NCI-H2107 treated with DMSO at 0.1 percent for 48 hours (cell line): ENCODE measurements at regions not wholly inside any gene's neighbourhood (a gene's known extent, or its start where the extent isn't known, plus 50 kb on each side); places are given as distances from the start of the nearest gene placed in this dataset.

Experiments
- DNase-seq: peaks from one replicate; lab custom pipeline; 2025; ENCODE audit not compliant: unreplicated experiment; lab: John Stamatoyannopoulos, UW

DNA sequence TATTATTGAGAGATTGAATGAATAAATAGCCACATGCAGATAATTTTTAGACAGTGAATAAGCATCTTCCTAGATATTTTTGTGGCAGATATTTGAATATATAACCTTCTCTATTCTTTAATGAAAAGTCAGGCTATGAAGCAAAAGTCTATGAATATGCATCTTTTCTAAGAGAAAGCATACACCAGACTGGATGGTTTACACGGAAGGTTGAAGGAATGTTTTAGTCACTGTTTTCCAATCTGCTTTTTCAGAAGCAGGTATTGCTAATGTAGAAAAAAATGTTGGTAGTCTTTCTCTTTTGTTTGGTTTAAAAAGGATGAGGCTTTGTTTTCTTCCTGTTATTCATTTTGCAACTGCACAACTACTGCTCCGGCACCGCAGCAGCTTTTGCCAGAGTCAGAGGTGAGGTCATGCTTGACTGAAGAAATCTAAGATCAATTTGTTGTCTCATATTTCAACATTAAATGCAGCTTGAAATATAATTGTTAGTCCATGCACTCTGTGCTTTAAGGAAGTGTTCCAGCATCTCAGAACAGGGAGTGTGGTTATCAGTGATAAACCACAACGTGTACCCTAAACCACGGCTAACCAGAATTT is 1540.8 kb upstream of the PIK3C3 start:
- peak; percentile 88 for DNase-seq

DNA sequence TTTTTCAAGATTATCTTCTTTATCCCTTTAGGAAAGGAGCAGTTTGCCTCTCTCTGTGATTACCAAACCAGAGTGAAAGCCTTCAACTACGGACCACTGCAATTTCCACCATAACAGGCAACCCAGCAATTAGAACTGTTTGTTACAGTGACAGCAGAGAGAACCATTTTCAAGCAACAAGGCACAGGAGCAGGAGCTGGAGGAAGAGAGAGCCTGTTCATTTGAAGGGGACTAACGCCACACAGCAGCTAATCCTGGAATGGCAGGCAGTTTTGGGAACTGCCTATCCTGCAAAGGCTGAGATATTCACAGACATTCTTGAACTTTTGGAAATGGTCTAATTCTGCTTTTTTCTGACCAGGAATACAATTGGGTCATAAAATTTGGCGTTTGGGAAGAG is 1541.9 kb upstream of the PIK3C3 start:
- peak; percentile 83 for DNase-seq

DNA sequence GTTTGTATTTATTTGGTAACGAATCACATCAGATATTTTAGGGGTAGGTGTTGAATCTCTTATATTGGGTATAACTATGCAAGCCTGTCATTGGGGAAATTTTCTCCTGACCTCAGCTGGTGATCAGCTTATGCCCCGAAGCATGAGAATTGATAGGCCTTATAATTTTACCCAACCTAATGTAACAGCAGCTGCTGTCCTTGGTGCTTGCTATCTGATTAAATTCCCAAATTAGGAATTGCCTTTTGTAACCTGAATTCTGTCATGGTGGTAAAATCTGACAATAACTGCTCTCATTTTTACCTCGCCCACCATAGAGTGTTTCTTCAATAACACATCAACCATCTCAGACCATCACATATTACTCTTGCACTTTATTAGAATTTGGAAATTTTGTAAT is 1542.6 kb upstream of the PIK3C3 start:
- no peak for DNase-seq

DNA sequence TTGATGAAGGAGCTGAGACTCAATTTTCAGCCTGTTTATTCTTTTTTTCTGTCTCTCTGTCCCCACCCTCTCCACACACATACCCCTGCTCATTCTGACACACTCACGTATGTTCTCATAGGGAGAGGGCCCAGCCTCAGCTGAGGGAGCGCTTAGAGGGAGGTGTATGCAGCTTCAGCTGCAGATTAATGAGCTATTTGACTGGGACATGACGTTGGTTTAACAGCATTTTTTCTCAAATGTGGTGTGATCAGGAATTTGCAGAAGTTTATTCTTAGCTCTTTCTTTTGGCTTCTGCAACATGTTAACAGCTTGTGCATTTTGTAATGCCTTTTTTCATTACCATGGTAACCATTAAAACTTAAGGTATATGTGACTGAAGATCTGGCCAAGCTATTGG is 1547.1 kb upstream of the PIK3C3 start:
- DNase-seq = no peak

DNA sequence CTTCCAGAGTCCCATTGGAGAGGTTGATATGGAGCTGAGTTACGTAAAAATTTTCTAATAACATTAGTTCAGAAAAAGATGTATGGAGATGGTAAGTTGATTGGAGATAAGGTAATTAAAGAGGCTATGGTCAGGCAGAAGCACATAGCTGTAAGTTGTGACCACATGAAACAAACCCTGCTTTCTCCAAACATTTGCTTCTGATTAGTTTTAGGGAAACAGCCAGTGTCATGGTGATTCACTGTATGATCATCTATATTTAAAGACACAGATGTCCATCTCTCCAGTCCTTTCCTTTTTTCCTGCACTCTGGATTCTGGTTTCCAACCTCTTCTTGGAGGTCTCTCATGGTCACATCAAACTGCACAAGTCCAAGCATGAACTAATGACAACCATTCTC is 1550.8 kb upstream of the PIK3C3 start:
- DNase-seq = no peak

DNA sequence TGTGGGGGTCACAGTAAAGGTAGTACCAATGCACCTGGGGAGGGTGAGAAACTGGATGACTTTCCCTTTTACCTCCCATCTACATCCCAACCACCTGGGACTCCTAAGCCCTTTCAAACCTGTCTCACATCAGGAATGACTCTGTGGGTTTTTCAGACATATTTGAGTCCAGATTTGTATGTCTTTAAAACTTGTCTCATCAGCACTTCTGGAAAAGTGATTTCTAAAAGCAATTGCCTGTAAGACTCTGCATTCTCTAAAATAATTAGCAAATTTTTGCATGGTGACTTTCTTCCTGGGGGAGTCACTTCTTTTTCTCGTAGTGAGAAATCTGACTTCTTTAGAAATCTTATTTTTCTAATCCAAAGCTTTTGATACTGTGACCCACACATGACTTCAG is 1553.0 kb upstream of the PIK3C3 start:
- no peak for DNase-seq

DNA sequence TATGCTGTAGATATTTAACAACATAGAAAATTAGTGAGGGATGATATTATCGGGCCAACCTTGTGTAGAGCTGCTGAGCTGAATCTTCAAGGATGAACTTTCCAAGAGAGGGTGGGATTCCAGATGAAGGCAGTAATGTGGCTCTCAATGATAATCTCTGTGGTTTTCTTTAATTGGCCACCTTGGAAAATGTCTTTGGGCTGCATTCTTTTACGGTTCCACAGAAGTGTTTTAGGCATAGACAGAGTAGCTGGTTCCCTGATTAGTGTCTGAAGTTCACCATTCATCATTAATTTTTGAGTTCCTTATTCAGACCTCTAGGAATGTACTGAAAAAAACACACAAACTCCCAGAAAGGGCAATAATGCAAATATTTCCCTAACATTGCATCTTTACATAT is 1566.9 kb upstream of the PIK3C3 start:
- no peak for DNase-seq

DNA sequence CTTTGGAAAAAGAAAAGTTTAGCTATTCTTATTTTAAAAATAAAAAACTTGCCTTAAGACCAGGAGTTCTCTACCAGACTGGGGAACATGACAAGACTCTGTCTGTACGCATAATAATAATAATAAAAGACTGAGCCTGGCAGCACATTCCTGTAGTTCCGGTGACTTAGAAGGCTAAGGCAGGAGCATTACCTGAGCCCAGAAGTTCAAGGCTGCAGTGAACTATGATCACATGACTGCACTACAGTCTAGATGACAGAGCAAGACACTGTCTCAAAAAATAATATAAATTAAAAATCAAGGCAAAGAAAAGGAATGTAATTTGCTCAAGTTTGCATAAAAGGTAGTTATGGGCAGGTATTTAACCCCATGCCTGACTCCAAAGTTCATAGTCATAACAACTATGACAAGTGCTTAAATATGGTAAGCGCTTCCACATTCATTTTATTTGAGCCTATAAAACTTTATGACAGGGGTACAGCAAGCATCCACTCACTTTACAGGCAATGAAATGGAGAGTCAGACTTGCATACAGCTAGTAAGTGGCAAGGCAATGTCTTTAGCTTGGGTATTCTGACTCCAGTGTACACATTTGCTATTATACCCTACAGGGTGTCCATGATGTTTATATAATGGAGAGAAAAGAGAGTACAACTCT is 1567.8 kb upstream of the PIK3C3 start:
- no peak for DNase-seq

DNA sequence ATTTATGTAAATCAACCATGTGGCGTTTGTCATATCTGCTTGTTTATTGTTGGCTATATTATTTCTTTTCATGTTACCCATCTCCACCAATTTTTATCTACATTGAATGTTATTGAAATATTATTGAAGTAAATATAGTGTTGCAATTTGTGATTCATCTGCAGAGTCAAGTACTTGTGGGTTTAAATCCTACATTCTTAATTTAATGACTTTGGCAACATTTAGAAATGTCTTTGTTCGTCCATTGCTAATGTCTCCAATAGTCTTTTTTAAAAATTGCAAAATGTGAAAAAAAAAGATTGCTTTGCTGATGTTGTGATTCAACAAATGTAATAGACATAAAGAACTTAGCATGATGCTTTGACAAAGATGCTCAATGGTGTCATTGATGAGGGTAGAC is 1572.8 kb upstream of the PIK3C3 start:
- DNase-seq = no peak

DNA sequence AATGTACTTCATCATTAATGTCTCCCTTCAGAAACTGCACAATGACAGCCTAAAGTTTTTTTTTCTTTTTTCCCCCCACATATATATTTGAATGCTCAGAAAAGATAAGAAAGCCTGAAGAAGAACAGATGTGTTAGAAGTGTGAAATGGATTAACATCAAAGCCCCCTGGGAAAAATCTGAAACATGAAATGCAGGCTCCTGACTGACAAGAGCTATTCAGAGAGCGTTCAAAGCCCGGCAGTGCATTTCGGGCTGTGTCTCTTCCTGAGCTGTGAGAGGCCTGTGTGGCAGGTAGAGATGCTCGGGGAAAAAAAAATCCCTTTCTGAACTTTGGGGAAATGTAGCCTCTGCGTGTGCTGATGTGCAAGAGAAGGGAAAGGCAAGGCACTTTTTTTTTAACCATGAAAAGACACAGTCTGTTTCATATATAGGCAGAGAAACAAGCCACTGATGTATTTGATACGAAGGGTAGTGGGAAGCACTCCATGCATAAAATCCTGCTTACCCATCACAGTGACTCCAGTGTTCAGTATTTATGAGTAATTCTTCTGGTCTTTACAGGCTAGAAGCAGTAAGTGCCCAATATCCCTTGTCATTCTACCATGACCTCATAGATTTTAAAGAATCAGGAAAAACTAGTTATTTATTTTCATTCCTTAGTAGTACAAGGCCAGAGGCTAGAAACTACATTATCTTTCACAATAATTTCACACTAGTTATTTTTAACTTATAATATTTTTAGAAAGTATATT is 1574.2 kb upstream of the PIK3C3 start:
- DNase-seq = no peak

DNA sequence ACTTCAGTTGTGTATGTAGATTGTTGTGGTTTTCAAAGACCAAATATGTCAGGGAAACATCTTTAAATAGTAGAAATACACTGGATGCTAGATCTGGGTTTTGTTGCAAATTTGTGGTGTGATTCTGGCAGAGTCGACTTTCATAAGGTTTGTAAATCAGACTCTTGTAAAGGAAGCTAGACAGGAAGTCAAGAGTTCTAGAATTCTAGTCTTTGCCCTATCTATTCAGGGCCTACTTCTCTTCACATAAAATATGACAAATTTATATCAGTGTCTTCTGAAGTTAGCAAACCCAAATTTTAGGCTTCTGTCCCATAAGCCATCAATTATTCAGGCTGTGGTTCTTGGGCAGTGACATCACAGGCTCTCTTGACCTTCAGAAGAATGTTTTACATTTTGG is 1579.2 kb upstream of the PIK3C3 start:
- no peak for DNase-seq

DNA sequence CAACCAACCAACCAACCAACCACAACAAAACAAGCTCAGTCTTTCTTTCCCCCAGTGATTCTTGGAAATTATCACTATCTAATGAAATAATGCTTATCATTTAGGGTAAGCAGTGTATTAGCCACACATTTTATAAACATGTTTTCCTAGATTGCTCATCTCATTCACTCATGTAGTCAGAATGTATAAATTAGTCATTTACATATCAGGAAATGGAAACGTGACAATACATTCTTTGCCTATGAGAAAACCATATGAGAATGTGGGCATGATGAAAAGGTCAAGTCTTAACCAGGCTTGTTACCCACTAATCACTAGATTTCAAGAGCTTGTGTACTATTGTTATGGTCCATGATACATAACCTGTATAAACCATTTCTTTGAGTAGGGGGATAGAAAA is 1583.4 kb upstream of the PIK3C3 start:
- DNase-seq = no peak

DNA sequence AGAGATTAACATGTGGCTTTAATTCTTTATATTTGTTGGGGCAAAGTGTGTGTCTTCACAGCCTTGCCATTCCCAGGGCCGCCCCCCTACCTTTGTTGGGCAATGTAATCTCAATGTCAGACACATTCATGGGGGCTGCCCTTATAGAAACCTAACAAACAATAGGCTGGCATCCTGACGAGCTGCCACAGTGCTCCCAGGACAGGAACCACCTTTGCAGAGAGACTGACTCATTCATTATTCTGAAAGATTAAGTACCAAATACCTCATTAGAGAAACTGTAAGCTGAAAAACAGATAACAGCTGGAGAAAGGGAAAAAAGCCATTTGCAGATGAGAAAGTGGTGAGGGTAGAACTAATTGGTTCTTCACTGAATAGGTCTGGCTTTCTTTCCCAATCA is 1587.5 kb upstream of the PIK3C3 start:
- no peak for DNase-seq

DNA sequence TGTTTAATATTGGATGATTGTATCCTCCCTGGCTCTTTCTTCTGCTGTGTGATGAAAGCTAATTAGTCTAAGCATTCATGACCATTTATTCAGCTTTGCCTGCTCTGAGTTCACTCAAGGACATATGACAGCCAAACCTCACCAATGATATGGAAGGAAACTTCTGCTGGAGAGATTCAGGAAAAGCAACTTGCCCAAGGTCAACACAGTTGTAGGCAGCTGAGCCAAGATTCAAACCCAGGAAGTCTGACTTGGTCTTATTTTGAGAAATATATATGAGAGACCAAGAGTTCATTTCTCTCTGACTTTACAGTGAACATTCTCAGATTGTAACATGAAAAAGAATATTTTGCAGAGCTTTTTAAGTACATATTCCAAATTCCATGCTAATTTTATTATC is 1588.5 kb upstream of the PIK3C3 start:
- no peak for DNase-seq

DNA sequence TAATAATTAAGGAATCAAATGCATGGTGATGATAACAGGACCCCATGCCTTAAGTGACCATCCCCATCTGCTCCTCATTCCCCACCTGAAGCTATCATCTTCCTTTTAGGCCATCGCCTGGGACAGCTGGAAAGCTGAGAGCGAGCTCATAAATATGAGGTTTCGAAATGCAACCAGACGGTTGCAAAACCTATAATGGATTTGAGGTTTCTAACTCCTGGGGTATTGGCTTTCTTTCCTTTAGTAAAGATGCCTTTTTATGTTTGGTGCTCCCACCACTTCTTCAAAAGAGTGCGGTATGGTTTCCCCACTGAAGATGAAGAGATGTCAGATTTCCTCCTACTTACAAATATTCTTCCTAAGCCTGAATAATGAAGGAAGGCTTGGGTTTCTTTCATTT is 1589.5 kb upstream of the PIK3C3 start:
- peak; percentile 83 for DNase-seq

DNA sequence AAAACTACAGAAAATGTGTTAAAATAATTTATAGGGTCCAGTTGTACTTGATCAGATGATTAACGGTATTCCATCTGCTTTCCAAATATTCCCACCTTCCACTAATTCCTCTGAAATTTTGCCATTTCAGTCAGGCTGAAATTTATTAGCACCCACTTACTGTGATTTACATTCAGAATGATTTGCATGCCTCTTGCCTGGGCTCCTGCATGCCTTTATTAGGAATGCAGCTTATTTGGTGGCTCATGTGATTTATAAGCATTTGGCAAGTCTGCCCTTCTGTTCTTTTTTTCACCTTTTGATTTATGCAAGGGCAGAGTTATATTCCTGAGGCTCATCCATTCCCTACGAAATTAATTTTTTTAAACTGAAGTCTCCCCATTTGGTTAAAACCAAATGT is 1594.5 kb upstream of the PIK3C3 start:
- no peak for DNase-seq

DNA sequence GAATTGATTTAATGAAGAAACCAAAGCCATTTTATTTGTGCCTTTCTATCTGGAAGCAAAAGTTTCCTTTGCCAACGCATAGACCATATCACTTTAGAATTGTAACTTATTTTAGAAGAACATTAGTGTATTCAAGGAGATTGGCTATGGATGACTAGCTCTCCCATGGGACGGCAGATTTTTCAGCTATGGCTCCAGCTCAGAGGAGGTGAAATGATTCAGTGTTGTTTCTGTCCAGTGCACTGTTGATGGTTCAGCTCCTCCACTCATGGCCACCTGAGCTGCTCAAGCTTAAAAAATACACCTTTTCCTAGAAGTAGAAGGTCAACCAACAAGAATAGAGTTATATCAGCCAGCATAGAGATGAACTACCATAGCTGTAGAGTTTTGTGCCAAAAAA is 1597.5 kb upstream of the PIK3C3 start:
- DNase-seq = no peak

DNA sequence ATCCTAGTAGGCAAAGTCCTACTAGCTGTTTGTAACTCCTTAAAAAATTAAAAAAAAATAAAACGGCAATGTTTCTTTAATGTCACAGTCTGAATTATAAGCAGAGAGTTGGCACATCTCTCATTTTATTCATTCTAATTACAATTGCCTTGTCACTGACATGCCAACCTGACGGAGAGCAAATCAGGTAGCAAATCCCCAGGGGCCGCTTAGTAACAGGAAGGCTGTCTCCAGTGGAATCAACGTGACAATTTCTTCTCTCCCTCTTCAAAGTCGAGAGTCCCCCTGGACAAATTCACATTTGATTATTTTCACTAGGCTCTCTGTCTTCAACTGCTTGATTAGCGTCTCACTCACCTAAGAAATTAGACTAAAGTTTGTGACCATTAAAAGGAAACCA is 1598.9 kb upstream of the PIK3C3 start:
- DNase-seq = peak; percentile 32

DNA sequence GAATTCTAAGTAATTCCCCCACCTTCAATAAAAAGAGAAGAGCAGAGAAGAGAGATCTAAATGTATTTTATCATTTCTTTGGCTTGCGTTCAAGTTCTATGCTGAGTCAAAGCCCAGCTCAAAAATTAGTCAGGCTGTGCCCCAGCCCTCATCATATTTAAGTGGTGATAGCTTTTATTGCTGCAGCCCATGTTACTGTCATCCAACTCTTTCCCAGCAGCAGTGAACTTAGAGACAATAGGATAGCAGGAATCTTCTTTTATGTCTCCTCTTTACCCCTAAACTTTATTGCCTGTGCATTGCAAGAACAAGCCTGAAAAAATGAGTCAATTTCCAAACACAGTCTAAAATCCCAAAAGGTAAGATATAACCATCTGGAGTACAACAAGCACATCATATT is 1599.3 kb upstream of the PIK3C3 start:
- DNase-seq = no peak

DNA sequence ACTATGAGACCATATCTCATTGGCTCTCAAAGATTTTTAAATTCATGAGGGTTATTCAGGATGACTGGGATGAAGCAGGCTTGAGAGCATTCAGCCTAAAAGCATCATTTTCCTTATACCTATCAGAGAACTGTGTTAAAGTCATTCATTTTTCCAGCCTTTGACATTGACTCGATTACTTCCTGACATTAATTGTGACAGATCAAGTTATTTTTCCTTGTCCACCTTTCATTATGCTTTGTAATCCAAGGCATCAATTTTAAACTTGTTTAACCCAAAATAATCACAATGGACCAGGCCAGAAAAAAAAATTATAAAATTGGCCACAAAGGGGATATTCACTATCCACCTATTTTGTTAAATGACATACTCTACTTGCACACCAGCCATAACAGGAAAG is 1606.8 kb upstream of the PIK3C3 start:
- no peak for DNase-seq

DNA sequence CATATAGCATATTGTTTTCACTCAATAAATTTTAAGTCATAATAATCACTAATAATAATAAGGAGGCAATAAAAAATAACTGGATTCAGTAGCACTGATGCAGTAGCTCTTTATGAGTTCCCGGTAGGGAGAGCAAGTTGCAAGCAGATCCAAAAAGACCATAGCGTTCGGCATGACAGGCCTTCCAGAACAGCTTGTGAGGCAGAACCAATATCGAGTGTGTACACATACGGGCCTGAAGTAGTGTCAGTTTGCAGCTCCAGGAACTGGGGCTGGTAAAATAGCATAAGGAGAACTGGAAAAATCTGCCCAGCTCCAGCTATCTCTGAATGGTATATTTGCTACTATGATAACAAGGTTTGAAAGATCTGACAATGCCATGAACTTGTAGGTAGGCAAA is 1607.8 kb upstream of the PIK3C3 start:
- peak; percentile 51 for DNase-seq

DNA sequence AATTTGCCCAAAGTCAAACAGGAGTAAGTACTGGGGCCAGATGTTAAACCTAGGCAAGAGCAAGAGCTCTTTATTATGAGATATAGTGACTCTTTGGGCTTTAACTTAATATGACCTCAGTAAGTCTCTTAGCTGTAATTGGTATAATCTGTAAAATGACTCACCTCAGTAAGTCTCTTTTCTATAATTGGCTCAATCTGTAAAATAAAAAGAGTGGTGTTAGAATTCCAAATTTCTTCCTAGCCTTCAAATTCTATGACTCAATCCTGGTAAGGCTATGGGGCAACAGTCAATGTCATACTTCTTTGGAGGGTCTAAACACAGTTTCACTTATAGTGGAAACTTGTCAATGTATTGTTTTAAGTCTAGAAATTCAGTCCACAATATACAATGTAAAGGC is 1608.9 kb upstream of the PIK3C3 start:
- no peak for DNase-seq

DNA sequence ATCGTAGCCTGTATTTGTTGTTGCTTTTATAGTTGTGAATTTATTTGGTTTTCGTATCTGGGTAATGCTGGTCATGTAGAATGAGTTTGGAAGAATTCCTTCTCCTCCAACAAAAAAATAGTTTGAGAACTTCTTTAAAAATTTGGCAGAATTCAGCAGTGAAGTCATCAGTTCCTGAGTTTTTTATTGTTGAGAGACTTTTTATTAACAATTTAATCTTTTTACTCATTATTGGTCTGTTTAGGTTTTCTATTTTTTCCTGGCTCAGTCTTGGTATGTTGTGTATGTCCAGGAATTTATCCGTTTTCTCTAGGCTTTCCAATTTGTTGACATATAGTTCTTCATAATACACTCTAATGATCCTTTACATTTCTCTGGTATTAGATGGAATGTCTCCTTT is 1613.3 kb upstream of the PIK3C3 start:
- DNase-seq = no peak
